ENCODE measurements at regions not wholly inside any gene's neighbourhood (a gene's known extent, or its start where the extent isn't known, plus 50 kb on each side); places are given as distances from the start of the nearest gene placed in this dataset.

DNA sequence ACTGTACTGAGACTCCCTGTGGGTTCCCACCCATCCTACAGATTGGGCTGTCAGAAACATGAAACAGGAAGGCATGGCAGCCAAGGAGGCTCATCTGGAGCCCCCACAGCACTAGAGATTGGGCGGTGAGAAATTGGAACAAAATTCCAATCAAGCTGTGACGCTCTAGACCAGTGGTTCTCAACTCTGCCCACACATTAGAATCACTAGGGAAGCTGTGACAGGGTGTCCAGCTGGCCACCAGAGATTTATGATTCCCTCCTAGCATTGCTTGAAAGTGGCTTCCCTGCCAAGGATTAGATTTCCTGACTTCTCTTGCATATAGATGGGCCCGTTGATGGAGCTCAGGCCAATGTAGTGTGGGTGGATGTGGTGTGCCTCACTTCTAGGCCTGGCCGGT lies 187.5 kb upstream of the ZC3H12A start:
- H3K9me3 ChIP-seq, result no peaks in the 10 kb centered on the region
- no peak overlapping the region for H3K4me3 ChIP-seq (ENCODE audit: low read depth, low read length)
- POLR2A ChIA-PET, result no interaction called here
- Mint-ChIP-seq H3K27ac (ENCODE audit: unreplicated experiment) (no peak overlapping the region), H3K4me1 (ENCODE audit: low read depth, unreplicated experiment) (no peaks in the 10 kb centered on the region), H3K4me3 (ENCODE audit: unreplicated experiment) (no peak overlapping the region), H3K9me3 (ENCODE audit: unreplicated experiment) (no peaks in the 10 kb centered on the region), H3K36me3 (ENCODE audit: insufficient read depth, unreplicated experiment) (no peaks in the 10 kb centered on the region), H3K27me3 (ENCODE audit: insufficient read depth, unreplicated experiment) (peaks cover 9% of the 10 kb centered on the region)
- TF ChIP-seq, protein P1, sequence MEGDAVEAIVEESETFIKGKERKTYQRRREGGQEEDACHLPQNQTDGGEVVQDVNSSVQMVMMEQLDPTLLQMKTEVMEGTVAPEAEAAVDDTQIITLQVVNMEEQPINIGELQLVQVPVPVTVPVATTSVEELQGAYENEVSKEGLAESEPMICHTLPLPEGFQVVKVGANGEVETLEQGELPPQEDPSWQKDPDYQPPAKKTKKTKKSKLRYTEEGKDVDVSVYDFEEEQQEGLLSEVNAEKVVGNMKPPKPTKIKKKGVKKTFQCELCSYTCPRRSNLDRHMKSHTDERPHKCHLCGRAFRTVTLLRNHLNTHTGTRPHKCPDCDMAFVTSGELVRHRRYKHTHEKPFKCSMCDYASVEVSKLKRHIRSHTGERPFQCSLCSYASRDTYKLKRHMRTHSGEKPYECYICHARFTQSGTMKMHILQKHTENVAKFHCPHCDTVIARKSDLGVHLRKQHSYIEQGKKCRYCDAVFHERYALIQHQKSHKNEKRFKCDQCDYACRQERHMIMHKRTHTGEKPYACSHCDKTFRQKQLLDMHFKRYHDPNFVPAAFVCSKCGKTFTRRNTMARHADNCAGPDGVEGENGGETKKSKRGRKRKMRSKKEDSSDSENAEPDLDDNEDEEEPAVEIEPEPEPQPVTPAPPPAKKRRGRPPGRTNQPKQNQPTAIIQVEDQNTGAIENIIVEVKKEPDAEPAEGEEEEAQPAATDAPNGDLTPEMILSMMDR (IDR thresholded peaks at IDR 0.05; ENCODE audit: insufficient read depth in 1 of 2, low read depth in 1 of 2, low read length in 1 of 2, severe bottlenecking in 1 of 2, unreplicated experiment in 1 of 2), result no peak
- no peaks in the 10 kb centered on the region for H3K27me3 ChIP-seq (replicated peaks; ENCODE audit: control insufficient read depth, insufficient read depth, low read length)
- intact Hi-C loops (cut with micrococcal nuclease; ENCODE audit: unreplicated experiment), result no loop called here
- DNase-seq, result no peak
- H3K36me3 ChIP-seq (ENCODE audit: control insufficient read depth, insufficient read depth, low read length), result no peaks in the 10 kb centered on the region
- no TSS peak for BruUV-seq (replicated peaks)
- CTCF ChIA-PET, result no interaction called here
- H3K4me1 ChIP-seq, result no peaks in the 10 kb centered on the region

DNA sequence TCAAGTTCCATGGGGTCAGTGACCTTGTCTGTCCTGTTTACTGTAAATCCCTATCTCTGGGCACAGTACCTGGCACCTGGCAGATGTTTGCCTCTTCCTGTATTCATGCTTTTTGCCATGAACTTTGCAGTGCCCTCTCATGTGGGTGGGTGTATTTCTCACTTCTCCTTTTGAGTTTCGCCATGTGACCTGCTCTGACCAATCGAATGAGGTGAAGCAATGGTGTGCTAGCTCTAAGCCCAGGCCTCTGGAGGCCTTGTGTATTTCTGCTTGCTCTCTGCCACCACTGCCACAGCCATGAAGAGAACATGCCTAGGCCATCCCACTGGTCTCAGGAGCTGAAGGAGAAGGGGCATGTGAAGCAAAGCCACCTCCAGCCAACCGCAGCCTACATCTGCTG lies 185.5 kb upstream of the ZC3H12A start:
- H3K9me3 ChIP-seq, result no peaks in the 10 kb centered on the region
- no peak overlapping the region for H3K4me3 Mint-ChIP-seq (ENCODE audit: unreplicated experiment)
- no peaks in the 10 kb centered on the region for H3K4me1 Mint-ChIP-seq (ENCODE audit: low read depth, unreplicated experiment)
- no peak for DNase-seq
- no peak overlapping the region for H3K4me3 ChIP-seq (ENCODE audit: low read depth, low read length)
- no peaks in the 10 kb centered on the region for H3K9me3 Mint-ChIP-seq (ENCODE audit: unreplicated experiment)
- no peaks in the 10 kb centered on the region for H3K4me1 ChIP-seq
- intact Hi-C loops (cut with micrococcal nuclease; ENCODE audit: unreplicated experiment), result no loop called here
- H3K27me3 Mint-ChIP-seq (ENCODE audit: insufficient read depth, unreplicated experiment), result peaks cover 7% of the 10 kb centered on the region
- H3K27ac Mint-ChIP-seq (ENCODE audit: unreplicated experiment), result no peak overlapping the region
- ChIA-PET CTCF (no interaction called here), POLR2A (no interaction called here)
- BruUV-seq (replicated peaks), result no TSS peak
- no peaks in the 10 kb centered on the region for H3K27me3 ChIP-seq (replicated peaks; ENCODE audit: control insufficient read depth, insufficient read depth, low read length)
- TF ChIP-seq, protein P1 (IDR thresholded peaks at IDR 0.05; ENCODE audit: insufficient read depth in 1 of 2, low read depth in 1 of 2, low read length in 1 of 2, severe bottlenecking in 1 of 2, unreplicated experiment in 1 of 2), result no peak
- no peaks in the 10 kb centered on the region for H3K36me3 ChIP-seq (ENCODE audit: control insufficient read depth, insufficient read depth, low read length)
- H3K36me3 Mint-ChIP-seq (ENCODE audit: insufficient read depth, unreplicated experiment), result no peaks in the 10 kb centered on the region

DNA sequence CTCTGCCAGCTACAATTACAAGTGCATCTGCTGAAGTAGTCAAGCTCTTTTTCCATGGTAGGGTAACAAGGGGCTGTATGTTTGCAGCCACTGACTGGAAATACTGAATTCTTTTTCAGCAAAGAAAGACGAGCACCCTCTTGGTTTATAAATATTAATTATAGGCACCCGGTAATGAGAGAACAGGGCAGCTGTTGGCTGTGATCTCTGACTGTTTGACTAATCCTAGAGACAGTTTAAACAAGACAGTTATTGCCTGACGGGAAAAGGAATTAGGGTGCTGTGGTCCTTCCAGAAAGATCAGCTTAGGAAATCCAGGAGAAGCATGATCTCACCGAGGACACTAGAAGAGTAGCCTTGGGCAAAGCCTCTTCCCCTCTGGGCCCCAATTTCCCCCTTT lies 183.7 kb upstream of the ZC3H12A start:
- H3K27me3 Mint-ChIP-seq (ENCODE audit: insufficient read depth, unreplicated experiment), result peaks cover 13% of the 10 kb centered on the region
- no peaks in the 10 kb centered on the region for H3K36me3 Mint-ChIP-seq (ENCODE audit: insufficient read depth, unreplicated experiment)
- no peaks in the 10 kb centered on the region for H3K36me3 ChIP-seq (ENCODE audit: control insufficient read depth, insufficient read depth, low read length)
- no peak overlapping the region for H3K27ac Mint-ChIP-seq (ENCODE audit: unreplicated experiment)
- H3K9me3 ChIP-seq, result no peaks in the 10 kb centered on the region
- intact Hi-C loops (cut with micrococcal nuclease; ENCODE audit: unreplicated experiment), result no loop called here
- ChIA-PET POLR2A (no interaction called here), CTCF (no interaction called here)
- H3K4me1 Mint-ChIP-seq (ENCODE audit: low read depth, unreplicated experiment), result no peaks in the 10 kb centered on the region
- no peak overlapping the region for H3K4me3 ChIP-seq (ENCODE audit: low read depth, low read length)
- H3K27me3 ChIP-seq (replicated peaks; ENCODE audit: control insufficient read depth, insufficient read depth, low read length), result no peaks in the 10 kb centered on the region; the same call in 1 of the 2 replicates
- no peak for DNase-seq
- BruUV-seq (replicated peaks), result no TSS peak
- TF ChIP-seq, protein P1 (IDR thresholded peaks at IDR 0.05; ENCODE audit: insufficient read depth in 1 of 2, low read depth in 1 of 2, low read length in 1 of 2, severe bottlenecking in 1 of 2, unreplicated experiment in 1 of 2), result no peak
- no peak overlapping the region for H3K4me3 Mint-ChIP-seq (ENCODE audit: unreplicated experiment)
- no peaks in the 10 kb centered on the region for H3K4me1 ChIP-seq
- H3K9me3 Mint-ChIP-seq (ENCODE audit: unreplicated experiment), result no peaks in the 10 kb centered on the region

Measured in Caco-2 (cell line).